Left lung (tissue), 4 donors: ENCODE measurements at regions not wholly inside any gene's neighbourhood (a gene's known extent, or its start where the extent isn't known, plus 50 kb on each side); places are given as distances from the start of the nearest gene placed in this dataset.

Experiments used
- ATAC-seq: fragments of 200-7000 bp; cut with Tn5 transposase; one replicate; pipeline ENCODE4 v1.9.1; 2020; ENCODE audit warnings: moderate library complexity
- DNase-seq, 4 donors: peaks; one replicate each; pipeline ENCODE4 v3.0.0-alpha.2; 2013 to 2020
- H3K27ac ChIP-seq, 2 donors: fragments of 200-600 bp; sonication (generic) in 1 of 2; one replicate each; pipeline versions ENCODE4 v1.5.0 to v1.8.0; 2020 to 2021
- H3K27me3 ChIP-seq, 2 donors: fragments of 200-600 bp; sonication (generic) in 1 of 2; one replicate each; pipeline versions ENCODE4 v1.5.0 to v1.8.0; 2020 to 2021
- H3K36me3 ChIP-seq, 2 donors: fragments of 200-600 bp; sonication (generic) in 1 of 2; one replicate each; pipeline versions ENCODE4 v1.5.0 to v1.8.0; 2020 to 2021
- H3K4me1 ChIP-seq, 2 donors: fragments of 200-600 bp; one replicate each; pipeline ENCODE4 v1.8.0; 2021
- H3K4me3 ChIP-seq, 2 donors: fragments of 200-600 bp; sonication (generic) in 1 of 2; one replicate each; pipeline versions ENCODE4 v1.5.0 to v1.8.0; 2020 to 2021; ENCODE audit warnings: mild to moderate bottlenecking in 1 of 2
- H3K9me3 ChIP-seq, 2 donors: fragments of 200-600 bp; sonication (generic) in 1 of 2; one replicate each; pipeline versions ENCODE4 v1.5.0 to v1.8.0; 2020 to 2021
- CTCF ChIP-seq, 2 donors: fragments of 200-600 bp; sonication (generic) in 1 of 2; IDR thresholded peaks; one replicate each; pipeline versions ENCODE4 v1.5.0 to v1.8.0; 2021; ENCODE audit warnings: antibody characterized with exemption in 2 of 2
- intact Hi-C, 2 donors: fragments of 100-400 bp; cut with DNase I; formaldehyde crosslinking; loops; one replicate each; pipeline versions ENCODE4 v1.11.2 to v1.14.2; 2022
- donor health status: DM: no; HTN: yes; CAD: no.
- donor health status: DM: no; HTN: no; CAD: no.

- DNase-seq: no peak
- H3K27me3 ChIP-seq: peaks cover 0 to 2% of the 10 kb centered on the region in 2 donors
- no peak overlapping the region for H3K27ac ChIP-seq
- TF ChIP-seq CTCF (IDR thresholded peaks at IDR 0.05): no peak
- H3K4me1 ChIP-seq: no peaks in the 10 kb centered on the region
- H3K36me3 ChIP-seq: no peaks in the 10 kb centered on the region
- ATAC-seq: no peak
- intact Hi-C loops: no loop called here
- H3K9me3 ChIP-seq: peaks cover 0 to 8% of the 10 kb centered on the region in 2 donors
- no peak overlapping the region for H3K4me3 ChIP-seq
Measured at GRCh38 chr5:169398515-169398914, 97.6 kb upstream of the SLIT3 start.

DNA sequence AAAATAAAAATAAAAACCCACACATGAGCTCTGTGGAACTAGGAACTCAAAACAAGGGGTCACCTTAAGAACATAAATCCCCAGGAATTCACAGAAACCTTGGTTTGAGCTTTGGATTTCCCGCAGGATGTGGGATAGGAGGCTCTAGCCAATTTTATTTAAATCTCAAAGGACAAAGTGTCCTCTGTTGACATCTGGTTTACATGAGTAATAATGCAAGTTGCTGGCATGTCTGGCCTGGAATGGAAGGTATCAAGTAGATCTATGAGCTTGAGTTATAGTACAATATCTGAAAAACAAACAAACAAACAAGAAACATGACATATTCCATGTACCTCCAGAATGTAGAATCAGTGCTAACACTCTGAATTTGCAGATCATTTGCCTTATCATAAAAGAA, 94.2 kb upstream of the SLIT3 start:
- Histone ChIP-seq H3K27ac (no peak overlapping the region), H3K36me3 (no peaks in the 10 kb centered on the region), H3K27me3 (peaks cover 0 to 2% of the 10 kb centered on the region in 2 donors), H3K4me3 (no peak overlapping the region), H3K9me3 (peaks cover 0 to 8% of the 10 kb centered on the region in 2 donors), H3K4me1 (no peaks in the 10 kb centered on the region)
- no peak for ATAC-seq
- intact Hi-C loops: no loop called here
- DNase-seq: no peak
- TF ChIP-seq CTCF (IDR thresholded peaks at IDR 0.05): no peak

DNA sequence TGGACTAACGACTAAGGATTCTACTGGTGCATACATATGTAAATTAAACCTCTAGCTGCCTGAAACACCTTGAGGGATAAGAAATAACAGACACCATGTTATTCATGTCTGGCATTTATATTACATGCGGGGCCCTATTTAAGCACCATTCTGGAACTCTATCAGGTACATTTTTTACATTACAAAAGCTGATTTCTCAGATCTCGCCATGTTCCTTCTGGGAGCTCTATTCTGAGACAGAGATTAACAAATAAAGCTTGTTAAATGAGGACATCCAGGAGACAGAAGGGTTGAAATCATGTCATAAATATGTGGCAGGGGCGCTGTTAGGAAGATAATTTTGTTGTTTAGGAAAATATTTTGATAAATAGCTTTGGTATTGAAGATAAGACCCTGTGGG, 93.4 kb upstream of the SLIT3 start:
- DNase-seq (no peak), ATAC-seq (no peak)
- TF ChIP-seq CTCF (IDR thresholded peaks at IDR 0.05): no peak
- Histone ChIP-seq H3K27ac (no peak overlapping the region), H3K27me3 (no peaks in the 10 kb centered on the region), H3K9me3 (peaks cover 0 to 8% of the 10 kb centered on the region in 2 donors), H3K36me3 (no peaks in the 10 kb centered on the region), H3K4me1 (no peaks in the 10 kb centered on the region), H3K4me3 (no peak overlapping the region)
- intact Hi-C loops: no loop called here

- H3K4me1 ChIP-seq: no peaks in the 10 kb centered on the region
- peaks cover 0 to 8% of the 10 kb centered on the region in 2 donors for H3K9me3 ChIP-seq
- no peak for TF ChIP-seq CTCF (IDR thresholded peaks at IDR 0.05)
- H3K36me3 ChIP-seq: no peaks in the 10 kb centered on the region
- DNase-seq: no peak
- intact Hi-C loops: no loop called here
- H3K27me3 ChIP-seq: no peaks in the 10 kb centered on the region
- H3K27ac ChIP-seq: no peak overlapping the region
- H3K4me3 ChIP-seq: no peak overlapping the region
- no peak for ATAC-seq
Measured at GRCh38 chr5:169393907-169394306, 93.0 kb upstream of the SLIT3 start.

GRCh38 chr5:169390265-169390664, 89.3 kb upstream of the SLIT3 start:
- Histone ChIP-seq H3K36me3 (no peaks in the 10 kb centered on the region), H3K27me3 (no peaks in the 10 kb centered on the region), H3K9me3 (no peaks in the 10 kb centered on the region), H3K27ac (no peak overlapping the region), H3K4me3 (no peak overlapping the region), H3K4me1 (no peaks in the 10 kb centered on the region)
- no peak for TF ChIP-seq CTCF (IDR thresholded peaks at IDR 0.05)
- intact Hi-C loops: no loop called here
- no peak for DNase-seq
- no peak for ATAC-seq
